ENCODE measurements at regions not wholly inside any gene's neighbourhood (a gene's known extent, or its start where the extent isn't known, plus 50 kb on each side); places are given as distances from the start of the nearest gene placed in this dataset.

- no peak for ATAC-seq (ENCODE audit: low read depth)
Observed at GRCh38 chr10:108583877-108584276, 1339.4 kb downstream of the XPNPEP1 start.

GRCh38 chr10:108582888-108583287, 1340.4 kb downstream of the XPNPEP1 start:
- intact Hi-C loops (cut with micrococcal nuclease), result no loop called here
- Histone ChIP-seq H3K4me3 (ENCODE audit: control extremely low read depth in 1 of 5, extremely low read depth in 1 of 5, insufficient read depth in 1 of 5, low read depth in 2 of 5, low read length in 4 of 5) (no peak overlapping the region), H3K4me2 (replicated peaks; ENCODE audit: low read depth, low read length, poor library complexity, severe bottlenecking) (no peak overlapping the region), H2AFZ (ENCODE audit: insufficient read depth, low read depth, low read length, poor library complexity, severe bottlenecking) (no peak overlapping the region), H3K27me3 (replicated peaks in 1 of 4; ENCODE audit: control extremely low read depth in 1 of 4, control insufficient read depth in 3 of 4, insufficient read depth in 4 of 4, low read length in 3 of 4) (no peaks in the 10 kb centered on the region), H3K9ac (ENCODE audit: low read length) (no peak overlapping the region), H3K27ac (ENCODE audit: low read length in 2 of 2) (no peak overlapping the region), H3K9me3 (ENCODE audit: control extremely low read depth in 1 of 3, control insufficient read depth in 2 of 3, insufficient read depth in 1 of 3, low read length in 2 of 3) (peaks cover 0 to 4% (median 0%) of the 10 kb centered on the region in 3 donors), H3K79me2 (ENCODE audit: control insufficient read depth, insufficient read depth, low read length) (no peaks in the 10 kb centered on the region), H4K20me1 (ENCODE audit: control insufficient read depth, insufficient read depth, low read length, poor library complexity, severe bottlenecking) (no peaks in the 10 kb centered on the region), H3K36me3 (replicated peaks in 1 of 2; ENCODE audit: control extremely low read depth in 1 of 2, control insufficient read depth in 1 of 2, extremely low read depth in 1 of 2, insufficient read depth in 2 of 2, low read length in 1 of 2) (no peaks in the 10 kb centered on the region), H3K4me1 (ENCODE audit: control insufficient read depth in 2 of 2, insufficient read depth in 2 of 2, low read length in 2 of 2) (no peaks in the 10 kb centered on the region)
- no peak for TF ChIP-seq EZH2 (IDR thresholded peaks at IDR 0.05; ENCODE audit: borderline replicate concordance, insufficient read depth, low read depth, low read length, poor library complexity, severe bottlenecking)
- no peak for TF ChIP-seq CTCF (IDR thresholded peaks at IDR 0.05)
- WGBS (ENCODE audit: insufficient coverage), result 75% methylated on average over 1 of the region's 1 CpG
- POLR2A ChIA-PET, result no interaction called here
- DNase-seq, result no peak
- no peak overlapping the region for H3K27ac Mint-ChIP-seq
- CTCF ChIA-PET, result no interaction called here
- no peaks in the 10 kb centered on the region for H3K9me3 Mint-ChIP-seq (ENCODE audit: insufficient read depth)
- no peaks in the 10 kb centered on the region for H3K27me3 Mint-ChIP-seq
- peaks cover 1% of the 10 kb centered on the region for H3K4me1 Mint-ChIP-seq
- H3K4me3 Mint-ChIP-seq, result no peak overlapping the region
- ATAC-seq (ENCODE audit: low read depth), result no peak

More at GRCh38 chr10:108583877-108584276, 1339.4 kb downstream of the XPNPEP1 start:
- Histone ChIP-seq H3K9ac (ENCODE audit: low read length) (no peak overlapping the region), H3K36me3 (replicated peaks in 1 of 2; ENCODE audit: control extremely low read depth in 1 of 2, control insufficient read depth in 1 of 2, extremely low read depth in 1 of 2, insufficient read depth in 2 of 2, low read length in 1 of 2) (no peaks in the 10 kb centered on the region), H4K20me1 (ENCODE audit: control insufficient read depth, insufficient read depth, low read length, poor library complexity, severe bottlenecking) (no peaks in the 10 kb centered on the region), H3K9me3 (ENCODE audit: control extremely low read depth in 1 of 3, control insufficient read depth in 2 of 3, insufficient read depth in 1 of 3, low read length in 2 of 3) (peaks cover 0 to 4% (median 0%) of the 10 kb centered on the region in 3 donors), H3K27ac (ENCODE audit: low read length in 2 of 2) (no peak overlapping the region), H2AFZ (ENCODE audit: insufficient read depth, low read depth, low read length, poor library complexity, severe bottlenecking) (no peak overlapping the region), H3K79me2 (ENCODE audit: control insufficient read depth, insufficient read depth, low read length) (no peaks in the 10 kb centered on the region), H3K27me3 (replicated peaks in 1 of 4; ENCODE audit: control extremely low read depth in 1 of 4, control insufficient read depth in 3 of 4, insufficient read depth in 4 of 4, low read length in 3 of 4) (no peaks in the 10 kb centered on the region), H3K4me1 (ENCODE audit: control insufficient read depth in 2 of 2, insufficient read depth in 2 of 2, low read length in 2 of 2) (no peaks in the 10 kb centered on the region), H3K4me3 (ENCODE audit: control extremely low read depth in 1 of 5, extremely low read depth in 1 of 5, insufficient read depth in 1 of 5, low read depth in 2 of 5, low read length in 4 of 5) (no peak overlapping the region), H3K4me2 (replicated peaks; ENCODE audit: low read depth, low read length, poor library complexity, severe bottlenecking) (no peak overlapping the region)
- no peak for DNase-seq
- H3K4me1 Mint-ChIP-seq, result peaks cover 1% of the 10 kb centered on the region
- CTCF ChIA-PET, result no interaction called here
- TF ChIP-seq CTCF (IDR thresholded peaks at IDR 0.05) (no peak), EZH2 (IDR thresholded peaks at IDR 0.05; ENCODE audit: borderline replicate concordance, insufficient read depth, low read depth, low read length, poor library complexity, severe bottlenecking) (no peak)
- no peaks in the 10 kb centered on the region for H3K27me3 Mint-ChIP-seq
- H3K4me3 Mint-ChIP-seq, result no peak overlapping the region
- WGBS (ENCODE audit: insufficient coverage), result 40% methylated on average over 1 of the region's 1 CpG
- H3K9me3 Mint-ChIP-seq (ENCODE audit: insufficient read depth), result no peaks in the 10 kb centered on the region
- intact Hi-C loops (cut with micrococcal nuclease), result no loop called here
- POLR2A ChIA-PET, result no interaction called here
- H3K27ac Mint-ChIP-seq, result no peak overlapping the region

All from B cell (primary cell).